ENCODE measurements at regions not wholly inside any gene's neighbourhood (a gene's known extent, or its start where the extent isn't known, plus 50 kb on each side); places are given as distances from the start of the nearest gene placed in this dataset.
A peak's percentile ranks its signal among the peaks of the same experiment; 100 is the strongest.

- Mint-ChIP-seq H3K27me3 (no peaks in the 10 kb centered on the region), H3K36me3 (no peaks in the 10 kb centered on the region), H3K4me1 (ENCODE audit: unreplicated experiment) (peaks cover 5% of the 10 kb centered on the region), H3K4me3 (peak overlapping the region; percentile 33), H3K27ac (peak overlapping the region; percentile 25), H3K9me3 (no peaks in the 10 kb centered on the region)
- TF ChIP-seq CTCF (conservative IDR thresholded peaks at IDR 0.05): no peak
- DNase-seq (ENCODE audit: extremely low spot score, unreplicated experiment): no peak
Observed at GRCh38 chr4:104969394-104970082, 177.1 kb upstream of the TET2 start.

GRCh38 chr4:104971462-104971861 lies 175.2 kb upstream of the TET2 start:
- H3K27ac Mint-ChIP-seq: peak overlapping the region; percentile 92
- no peak for DNase-seq (ENCODE audit: extremely low spot score, unreplicated experiment)
- no peak for TF ChIP-seq CTCF (conservative IDR thresholded peaks at IDR 0.05)
- H3K27me3 Mint-ChIP-seq: no peaks in the 10 kb centered on the region
- H3K9me3 Mint-ChIP-seq: no peaks in the 10 kb centered on the region
- no peaks in the 10 kb centered on the region for H3K36me3 Mint-ChIP-seq
- peak overlapping the region; percentile 37 for H3K4me3 Mint-ChIP-seq
- H3K4me1 Mint-ChIP-seq (ENCODE audit: unreplicated experiment): peaks cover 5% of the 10 kb centered on the region

- Mint-ChIP-seq H3K4me1 (ENCODE audit: unreplicated experiment) (peaks cover 5% of the 10 kb centered on the region), H3K27ac (no peak overlapping the region), H3K27me3 (no peaks in the 10 kb centered on the region), H3K36me3 (no peaks in the 10 kb centered on the region), H3K9me3 (no peaks in the 10 kb centered on the region), H3K4me3 (no peak overlapping the region)
- no peak for TF ChIP-seq CTCF (conservative IDR thresholded peaks at IDR 0.05)
- DNase-seq (ENCODE audit: extremely low spot score, unreplicated experiment): no peak
Observed at GRCh38 chr4:104973708-104974107, 173.0 kb upstream of the TET2 start.

- H3K9me3 Mint-ChIP-seq: no peaks in the 10 kb centered on the region
- no peaks in the 10 kb centered on the region for H3K36me3 Mint-ChIP-seq
- no peaks in the 10 kb centered on the region for H3K4me1 Mint-ChIP-seq (ENCODE audit: unreplicated experiment)
- DNase-seq (ENCODE audit: extremely low spot score, unreplicated experiment): no peak
- no peak overlapping the region for H3K4me3 Mint-ChIP-seq
- H3K27ac Mint-ChIP-seq: no peak overlapping the region
- H3K27me3 Mint-ChIP-seq: no peaks in the 10 kb centered on the region
- no peak for TF ChIP-seq CTCF (conservative IDR thresholded peaks at IDR 0.05)
Observed at GRCh38 chr4:104975617-104976016, 171.1 kb upstream of the TET2 start.

GRCh38 chr4:104976262-104976661 lies 170.4 kb upstream of the TET2 start:
- no peaks in the 10 kb centered on the region for H3K36me3 Mint-ChIP-seq
- no peaks in the 10 kb centered on the region for H3K27me3 Mint-ChIP-seq
- no peak for TF ChIP-seq CTCF (conservative IDR thresholded peaks at IDR 0.05)
- no peaks in the 10 kb centered on the region for H3K9me3 Mint-ChIP-seq
- no peak for DNase-seq (ENCODE audit: extremely low spot score, unreplicated experiment)
- H3K4me3 Mint-ChIP-seq: no peak overlapping the region
- H3K4me1 Mint-ChIP-seq (ENCODE audit: unreplicated experiment): no peaks in the 10 kb centered on the region
- H3K27ac Mint-ChIP-seq: no peak overlapping the region
